HUDEP-2 (cell line): ENCODE measurements at regions not wholly inside any gene's neighbourhood (a gene's known extent, or its start where the extent isn't known, plus 50 kb on each side); places are given as distances from the start of the nearest gene placed in this dataset.

Experiments used
- DNase-seq, 76 experiments: peaks; one replicate each; lab custom pipeline; 2025; ENCODE audit not compliant: unreplicated experiment in 76 of 76; lab: John Stamatoyannopoulos, UW

GRCh38 chr1:168782559-168783116 is 53.6 kb upstream of the DPT start:
- DNase-seq, result no peak

- DNase-seq, result no peak
Measured at GRCh38 chr1:168783458-168784210, 54.6 kb upstream of the DPT start.

- DNase-seq, result no peak
Measured at GRCh38 chr1:168786476-168787330, 57.7 kb upstream of the DPT start.

GRCh38 chr1:168788258-168788657 is 59.3 kb upstream of the DPT start:
- no peak for DNase-seq

GRCh38 chr1:168789501-168789900 is 60.5 kb upstream of the DPT start:
- no peak for DNase-seq

- DNase-seq, result no peak
Measured at GRCh38 chr1:168792142-168792541, 63.1 kb upstream of the DPT start.

GRCh38 chr1:168792592-168793125 is 63.7 kb upstream of the DPT start:
- DNase-seq, result no peak

- no peak for DNase-seq
Measured at GRCh38 chr1:168794057-168794456, 65.1 kb upstream of the DPT start.

GRCh38 chr1:168795681-168796080 is 66.7 kb upstream of the DPT start:
- no peak for DNase-seq

GRCh38 chr1:168799927-168800605 is 71.1 kb upstream of the DPT start:
- no peak for DNase-seq

GRCh38 chr1:168801032-168801745 is 72.2 kb upstream of the DPT start:
- DNase-seq, result no peak

- DNase-seq, result no peak
Measured at GRCh38 chr1:168803806-168804510, 75.0 kb upstream of the DPT start.

- no peak for DNase-seq
Measured at GRCh38 chr1:168806952-168807351, 77.9 kb upstream of the DPT start.

- DNase-seq, result no peak
Measured at GRCh38 chr1:168811176-168811575, 82.2 kb upstream of the DPT start.

GRCh38 chr1:168819668-168820067 is 90.7 kb upstream of the DPT start:
- no peak for DNase-seq

- no peak for DNase-seq
Measured at GRCh38 chr1:168821434-168821833, 92.4 kb upstream of the DPT start.

- no peak for DNase-seq
Measured at GRCh38 chr1:168822911-168823310, 93.9 kb upstream of the DPT start.

GRCh38 chr1:168823988-168824387 is 95.0 kb upstream of the DPT start:
- no peak for DNase-seq

- DNase-seq, result no peak
Measured at GRCh38 chr1:168824418-168825065, 95.5 kb upstream of the DPT start.
